Erythroblast (primary cell): ENCODE measurements at regions not wholly inside any gene's neighbourhood (a gene's known extent, or its start where the extent isn't known, plus 50 kb on each side); places are given as distances from the start of the nearest gene placed in this dataset.

Source experiments
- GATA1 ChIP-seq: IDR thresholded peaks from 2 replicates; pipeline ENCODE4 v1.6.1; 2011; ENCODE audit warnings: low read depth, mild to moderate bottlenecking, control low read depth, low read length, moderate library complexity
- POLR2A ChIP-seq: IDR thresholded peaks from 2 replicates; pipeline ENCODE4 v1.6.1; 2011; ENCODE audit warnings: mild to moderate bottlenecking, low read length

GRCh38 chr15:47035475-47036406 lies 681.6 kb upstream of the SEMA6D start:
- TF ChIP-seq POLR2A (no peak), GATA1 (no peak)
